NCI-H1092 treated with DMSO at 0.1 percent for 48 hours (cell line): ENCODE measurements at regions not wholly inside any gene's neighbourhood (a gene's known extent, or its start where the extent isn't known, plus 50 kb on each side); places are given as distances from the start of the nearest gene placed in this dataset.

Experiments
- DNase-seq: peaks from one replicate; lab custom pipeline; 2025; lab: John Stamatoyannopoulos, UW

DNA sequence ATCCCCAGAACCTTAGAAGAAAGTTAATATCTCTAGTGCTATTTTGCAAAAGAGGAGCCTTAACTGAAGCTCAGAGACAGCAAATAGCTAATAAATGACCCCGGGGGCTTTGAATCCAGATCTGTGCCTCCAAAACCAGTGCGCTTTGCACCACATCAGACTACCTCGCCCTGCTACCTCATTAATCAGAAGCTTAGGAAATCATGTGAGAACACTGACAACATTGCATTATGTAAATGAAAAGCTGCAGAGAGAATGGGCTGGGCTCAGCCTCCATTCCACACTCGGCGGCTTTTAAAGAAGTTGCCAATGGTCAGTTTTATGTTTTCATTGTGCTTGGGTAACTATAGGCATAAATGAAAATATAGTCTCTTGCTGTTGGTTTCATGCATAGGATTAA is 54.0 kb upstream of the STMND1 start:
- no peak for DNase-seq

DNA sequence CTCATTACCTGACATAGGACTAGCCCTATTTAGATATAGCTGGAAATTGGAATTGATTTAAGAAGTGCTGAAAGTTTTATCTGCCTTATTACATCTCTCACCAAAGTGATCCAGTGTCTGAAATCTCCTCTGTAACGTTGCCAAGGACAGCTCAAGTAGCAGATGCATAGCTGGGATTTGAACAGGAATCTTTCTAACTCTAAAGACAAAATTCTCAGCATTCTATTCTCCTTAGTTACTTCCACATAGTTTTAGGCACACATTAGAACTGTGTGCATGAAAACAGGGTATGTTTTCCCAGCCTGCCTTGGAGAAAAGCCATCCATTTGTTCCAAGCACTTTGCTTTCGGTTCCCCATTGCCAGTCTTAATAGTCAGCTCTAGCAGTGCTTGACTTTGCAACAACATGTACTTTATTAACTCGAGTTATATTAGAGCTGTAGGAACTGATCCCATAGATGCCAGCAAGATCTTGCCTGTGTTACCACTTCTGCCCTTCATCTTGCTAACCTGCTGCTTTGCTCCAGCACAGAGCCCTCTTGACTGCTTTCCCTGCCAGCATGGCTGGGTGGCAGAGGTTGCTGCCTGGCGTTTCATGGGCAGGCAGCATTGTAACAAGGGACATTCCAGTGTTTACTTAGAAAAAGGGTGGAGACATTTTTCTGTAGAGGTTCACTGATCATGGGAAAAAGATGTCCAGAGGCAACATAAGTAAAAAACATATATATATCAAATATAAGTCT is 56.1 kb upstream of the STMND1 start:
- no peak for DNase-seq

DNA sequence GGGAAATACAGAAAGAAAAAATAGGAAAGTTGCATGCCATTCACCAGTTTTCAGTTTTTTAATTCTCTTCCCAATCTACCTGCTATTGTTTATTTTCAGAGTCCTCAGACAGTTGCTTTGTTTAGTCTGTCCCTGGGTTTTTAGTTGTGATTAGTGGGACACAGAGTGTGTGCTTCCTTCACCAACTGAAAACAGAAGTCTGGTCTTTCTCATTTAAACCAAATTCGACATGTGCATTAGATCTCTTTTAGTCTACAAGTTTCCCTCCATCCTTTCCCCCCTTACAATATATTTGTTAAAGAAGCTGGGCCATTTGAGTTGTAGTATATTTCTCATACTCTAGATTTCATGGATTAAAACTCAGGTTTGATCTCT is 58.7 kb upstream of the STMND1 start:
- DNase-seq, result no peak

DNA sequence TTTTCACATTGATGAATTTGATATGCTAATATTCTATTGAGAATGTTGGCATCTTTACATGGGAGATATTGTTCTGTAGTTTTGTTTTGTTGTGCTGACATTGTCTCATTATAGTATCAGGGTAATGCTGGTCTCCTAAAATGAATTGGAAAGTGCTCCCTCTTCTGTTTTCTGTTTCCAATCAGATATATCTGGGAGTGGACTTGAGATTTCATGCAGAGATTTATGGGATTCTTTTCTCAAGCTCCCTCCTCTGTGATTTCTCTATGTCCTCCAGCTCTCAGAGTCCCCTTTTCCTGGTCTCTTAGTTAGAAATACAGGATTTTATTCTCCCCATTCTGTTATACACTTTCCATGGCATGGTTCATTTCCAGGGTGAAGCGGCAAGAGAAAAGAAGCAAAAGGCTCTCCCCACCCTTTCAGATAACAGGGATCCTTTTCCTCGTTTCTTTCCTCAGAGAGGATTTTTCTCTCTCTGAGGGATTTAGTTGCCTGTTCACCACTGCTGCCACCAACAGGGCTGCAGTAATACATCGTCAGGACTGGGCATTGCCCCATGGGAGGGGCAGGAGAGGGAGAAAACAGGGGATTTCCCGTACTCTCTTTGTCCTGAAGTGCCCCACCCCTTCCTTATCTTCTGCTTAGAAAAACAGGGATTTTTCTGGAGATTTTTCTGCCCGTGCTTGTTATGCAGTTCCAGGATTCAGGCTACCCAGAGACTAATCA is 59.3 kb upstream of the STMND1 start:
- no peak for DNase-seq

DNA sequence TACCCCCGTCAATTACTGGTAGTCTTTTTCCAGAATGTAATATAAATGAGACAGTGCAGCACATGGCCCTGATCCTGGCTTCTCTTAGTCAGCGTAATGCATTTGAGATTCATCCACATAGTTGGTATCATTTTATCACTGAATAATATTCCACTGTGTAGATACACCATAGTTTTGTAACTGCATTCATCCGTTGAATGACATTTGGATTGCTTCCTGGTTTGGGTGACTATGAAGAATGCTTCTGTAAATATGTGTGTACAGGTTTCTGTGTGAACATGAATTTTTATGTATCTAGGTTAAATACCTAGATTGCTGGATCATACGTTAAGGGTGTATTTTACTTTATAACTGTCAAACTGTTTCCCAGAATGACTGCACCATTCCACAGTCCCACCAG is 62.6 kb upstream of the STMND1 start:
- no peak for DNase-seq

DNA sequence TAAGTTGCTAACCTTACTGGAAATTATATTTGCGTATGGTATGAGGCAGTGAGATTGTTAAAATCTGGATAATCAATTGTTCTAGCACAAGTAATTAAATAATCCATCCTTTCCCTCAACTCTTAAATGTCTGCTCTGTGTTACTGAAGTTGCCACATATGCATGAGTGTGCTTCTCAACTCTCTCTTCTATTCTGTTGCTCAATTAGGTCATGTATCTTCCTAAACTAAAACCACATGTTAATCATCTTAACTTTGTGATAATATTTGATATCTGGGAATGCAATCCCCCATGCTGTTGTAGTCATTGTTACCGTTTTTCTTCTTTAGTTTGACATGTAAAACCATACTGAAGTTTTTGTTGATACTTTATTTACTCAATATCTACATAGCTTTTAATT is 63.5 kb upstream of the STMND1 start:
- DNase-seq, result no peak

DNA sequence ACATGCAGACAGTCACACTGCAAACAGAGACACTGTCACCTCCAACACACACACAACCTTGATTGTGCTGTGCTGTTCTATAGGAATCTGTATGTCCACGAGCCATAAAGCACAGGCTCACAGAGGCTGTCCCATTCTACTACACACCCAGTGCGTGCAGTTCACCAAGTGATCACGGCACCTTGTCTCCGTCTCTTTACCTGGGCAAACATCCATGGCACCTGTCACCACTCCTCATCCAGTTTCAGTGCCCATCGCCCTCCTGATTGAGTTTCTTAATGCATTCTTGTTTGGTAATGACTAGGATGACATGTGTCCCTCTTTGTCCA is 65.8 kb upstream of the STMND1 start:
- no peak for DNase-seq

DNA sequence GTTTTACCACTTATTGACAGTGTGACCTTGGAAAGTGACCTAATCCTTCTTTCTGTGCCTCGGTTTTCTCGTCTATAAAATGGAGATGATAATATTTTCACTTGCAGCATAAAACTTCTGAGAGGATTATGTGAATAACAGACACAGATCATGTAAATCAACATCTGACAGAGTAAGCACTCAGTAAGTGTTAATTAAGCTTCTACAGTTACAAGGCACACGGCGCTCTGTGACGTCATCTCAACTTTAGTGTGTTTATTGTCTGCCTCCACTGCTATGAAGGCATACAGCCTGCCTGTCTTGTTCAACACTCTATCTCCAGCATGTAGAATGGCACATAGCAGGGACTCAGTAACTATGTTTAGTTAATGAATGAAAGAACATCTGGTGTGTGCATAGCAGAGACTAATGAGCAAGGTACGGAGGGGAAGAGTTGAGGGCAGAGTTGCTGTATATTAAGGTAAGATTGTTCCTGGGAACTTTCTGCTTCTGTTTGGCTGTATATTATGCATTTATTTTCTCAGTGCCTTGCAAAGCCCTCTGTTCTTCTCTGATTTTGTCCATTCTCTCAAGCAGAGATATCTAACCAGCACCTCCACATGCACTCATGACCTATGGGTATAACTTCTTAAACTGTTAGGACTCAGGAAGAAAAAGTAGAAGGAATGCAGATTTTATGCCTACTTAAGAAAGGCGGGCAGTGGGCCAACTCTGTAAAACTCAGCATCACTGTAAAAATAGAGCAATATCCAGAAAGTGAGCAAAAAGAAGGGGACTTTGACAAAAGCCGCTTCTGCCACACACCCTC is 66.4 kb upstream of the STMND1 start:
- DNase-seq, result no peak

DNA sequence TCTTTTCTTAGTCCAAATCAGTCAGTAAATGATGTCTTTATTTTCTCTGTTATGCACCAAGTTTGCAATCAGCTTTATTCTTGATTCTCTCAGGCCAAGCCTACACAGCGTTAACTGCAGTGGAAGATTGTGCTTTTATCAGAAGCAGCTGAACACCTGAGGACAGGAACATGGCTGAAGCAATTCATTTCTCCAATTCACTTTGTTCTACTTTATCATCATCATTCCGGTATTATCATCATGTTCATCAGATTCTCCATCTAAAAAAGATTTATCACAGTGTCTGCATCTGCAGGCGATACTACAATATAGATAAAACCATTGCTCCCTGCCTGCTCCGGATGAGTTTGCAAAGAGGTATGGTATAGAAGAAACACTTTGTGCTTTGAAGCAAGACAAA is 68.1 kb upstream of the STMND1 start:
- no peak for DNase-seq

DNA sequence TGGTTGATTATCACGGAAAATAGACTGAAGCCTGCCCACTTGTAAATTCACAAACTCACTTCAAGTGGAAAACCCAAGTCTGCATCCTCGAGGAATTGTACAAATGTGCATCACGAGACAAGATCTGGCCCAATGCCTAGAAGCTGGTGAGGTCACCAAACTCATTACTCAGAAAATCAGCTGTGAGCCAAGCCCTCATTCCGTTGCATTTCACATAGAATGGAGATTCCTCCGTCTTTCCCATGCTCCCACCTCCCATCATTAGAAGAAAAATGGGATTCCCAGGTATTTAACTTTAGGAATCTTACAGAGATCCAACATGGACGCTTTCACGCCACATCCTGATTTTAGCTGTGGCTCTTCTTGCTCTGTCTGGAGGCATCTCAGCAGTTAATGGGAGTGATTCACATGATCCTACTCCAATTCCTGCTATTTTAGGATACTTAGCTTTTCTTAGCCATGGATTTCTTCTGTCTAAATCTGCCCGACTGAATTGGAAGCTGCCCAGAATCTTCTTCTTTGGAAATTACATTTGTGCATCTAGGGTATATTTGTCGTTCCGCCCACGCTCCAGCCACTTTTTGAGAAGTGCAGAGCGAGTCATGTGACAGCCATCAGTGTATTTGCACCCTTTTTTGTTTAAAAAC is 68.7 kb upstream of the STMND1 start:
- DNase-seq, result no peak

DNA sequence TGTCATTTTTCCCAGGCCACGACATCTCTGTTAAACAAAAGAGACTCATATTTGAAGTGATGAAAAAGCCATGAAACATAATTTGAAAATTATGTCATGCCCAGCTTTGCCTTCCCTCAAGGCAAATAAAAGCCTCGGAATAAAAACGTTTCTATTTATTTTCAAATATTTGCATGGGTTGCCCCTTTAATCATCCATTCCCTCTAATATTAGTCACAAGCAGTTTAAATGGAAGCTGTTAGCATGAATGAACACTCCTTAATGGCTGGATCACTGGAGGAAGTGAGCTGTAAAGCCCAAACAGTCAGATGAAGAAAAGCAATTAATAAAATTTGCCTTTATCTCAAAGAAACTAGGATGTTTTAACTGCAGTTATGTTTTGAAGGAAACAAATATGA is 69.3 kb upstream of the STMND1 start:
- no peak for DNase-seq

DNA sequence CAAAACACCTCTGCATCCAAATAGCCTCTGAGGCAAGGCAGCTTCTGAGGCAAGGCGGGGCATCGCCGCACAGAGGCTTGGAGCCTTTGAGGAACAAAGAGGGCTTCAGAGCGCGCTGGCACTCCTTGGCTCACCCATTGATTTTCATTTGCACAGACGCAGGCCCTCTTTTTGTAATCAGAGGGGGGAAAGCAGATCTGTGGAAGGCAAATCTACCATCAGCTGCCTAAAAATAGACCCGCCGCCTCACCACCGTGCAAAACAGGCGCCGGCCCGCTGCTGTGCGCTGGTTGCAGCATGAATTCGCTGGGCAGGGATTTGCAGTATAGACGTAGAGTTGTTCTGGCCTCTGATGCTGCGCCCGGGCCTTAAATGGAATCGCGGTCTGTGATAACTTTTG is 69.9 kb upstream of the STMND1 start:
- DNase-seq, result no peak

DNA sequence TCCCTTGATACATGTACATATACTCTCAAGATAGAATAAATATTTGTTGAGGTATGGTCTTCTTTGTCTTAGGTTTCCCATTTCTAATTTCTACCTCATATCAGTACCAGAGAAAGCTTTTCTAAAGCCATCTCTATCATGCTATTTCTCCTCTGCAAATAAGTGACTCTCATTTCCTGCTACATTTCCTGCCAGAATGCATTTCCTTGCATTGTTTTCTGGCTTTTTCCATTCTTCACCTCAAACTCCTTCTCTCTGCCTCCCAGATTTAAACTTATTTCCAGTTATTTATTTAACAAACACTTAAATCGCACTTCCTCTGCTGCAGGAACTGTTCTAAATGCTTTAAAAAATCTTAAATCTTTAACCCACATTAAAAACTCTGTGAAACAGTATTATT is 74.4 kb upstream of the STMND1 start:
- DNase-seq, result no peak

DNA sequence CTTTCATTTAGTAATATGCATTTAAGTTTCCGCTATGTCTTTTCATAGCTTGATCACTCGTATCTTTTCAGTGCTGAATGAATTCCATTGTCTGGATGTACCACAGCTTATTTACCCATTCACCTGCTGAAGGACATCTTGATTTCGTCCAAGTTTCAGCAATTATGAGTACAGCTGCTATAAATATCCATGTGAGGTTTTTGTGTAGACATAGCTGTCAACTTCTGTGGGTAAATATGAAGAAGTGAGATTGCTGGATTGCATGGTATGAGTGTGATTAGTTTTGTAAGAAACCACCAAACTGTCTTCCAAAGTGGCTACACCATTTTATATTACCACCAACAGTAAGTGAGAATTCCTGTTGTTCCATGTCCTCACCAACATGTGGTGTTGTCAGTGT is 79.2 kb upstream of the STMND1 start:
- DNase-seq, result no peak

DNA sequence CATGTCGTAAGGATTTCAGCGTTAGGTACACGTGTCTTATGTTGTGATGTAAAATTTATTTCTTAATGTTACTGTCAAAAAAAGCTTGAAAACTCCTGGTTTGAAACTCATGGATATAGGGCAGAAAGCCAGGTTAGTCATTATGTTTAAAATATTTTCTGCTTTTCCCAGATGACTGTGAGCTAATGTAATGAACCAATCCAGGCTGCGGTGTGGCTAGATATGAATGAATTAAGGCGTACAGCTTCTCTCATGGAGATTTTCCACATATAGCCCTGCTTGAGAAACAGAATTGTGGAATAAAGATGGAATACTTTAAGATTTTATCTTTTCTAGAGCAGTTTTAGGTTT is 80.3 kb upstream of the STMND1 start:
- DNase-seq, result no peak

DNA sequence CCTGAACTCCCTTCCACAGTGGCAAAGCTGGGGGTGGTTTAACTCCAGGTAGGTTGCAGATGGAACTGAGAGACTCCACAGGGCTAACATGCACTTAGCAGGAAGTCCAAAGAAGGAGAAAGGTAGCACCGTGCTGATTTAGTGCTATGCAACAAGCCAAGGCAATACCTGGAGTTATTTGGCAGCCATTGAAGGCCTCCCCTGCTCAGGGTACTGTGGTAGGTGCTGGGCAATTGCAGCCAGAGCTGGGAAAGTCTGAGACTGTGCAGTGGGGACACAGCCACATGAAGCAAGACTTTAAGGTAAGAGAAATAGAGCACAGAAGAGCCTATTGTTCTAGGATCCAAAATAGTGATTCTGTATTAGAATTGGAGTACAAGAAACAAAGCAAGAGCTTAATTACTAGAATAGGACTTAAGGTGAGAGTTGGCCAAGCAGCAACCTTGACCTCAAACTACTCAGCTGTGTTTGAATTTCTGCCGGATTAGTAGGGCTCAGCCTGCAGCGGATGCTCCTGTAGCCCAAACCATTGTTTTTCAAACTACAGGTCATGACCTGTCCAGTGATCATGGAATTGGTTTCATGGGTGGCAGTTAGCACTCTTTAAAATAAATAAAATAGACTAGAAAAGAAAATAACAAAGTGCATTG is 80.8 kb upstream of the STMND1 start:
- no peak for DNase-seq

DNA sequence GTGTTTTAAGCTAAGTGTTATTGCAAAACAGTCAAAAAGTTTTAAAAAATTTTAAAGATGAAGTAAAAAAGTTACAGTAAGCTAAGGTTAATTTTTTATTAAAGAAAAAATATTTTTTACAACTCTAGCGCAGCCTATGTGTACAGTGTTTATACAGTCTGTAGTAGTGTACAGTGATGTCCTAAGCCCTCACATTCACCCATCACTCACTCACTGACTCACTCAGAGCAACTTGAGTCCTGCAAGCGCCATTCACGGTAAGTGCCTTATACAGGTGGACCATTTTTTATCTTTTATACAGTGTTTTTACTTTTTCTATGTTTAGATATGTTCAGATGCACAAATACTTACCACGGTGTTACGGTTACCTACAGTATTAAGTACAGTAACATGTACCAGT is 83.4 kb upstream of the STMND1 start:
- DNase-seq, result no peak

DNA sequence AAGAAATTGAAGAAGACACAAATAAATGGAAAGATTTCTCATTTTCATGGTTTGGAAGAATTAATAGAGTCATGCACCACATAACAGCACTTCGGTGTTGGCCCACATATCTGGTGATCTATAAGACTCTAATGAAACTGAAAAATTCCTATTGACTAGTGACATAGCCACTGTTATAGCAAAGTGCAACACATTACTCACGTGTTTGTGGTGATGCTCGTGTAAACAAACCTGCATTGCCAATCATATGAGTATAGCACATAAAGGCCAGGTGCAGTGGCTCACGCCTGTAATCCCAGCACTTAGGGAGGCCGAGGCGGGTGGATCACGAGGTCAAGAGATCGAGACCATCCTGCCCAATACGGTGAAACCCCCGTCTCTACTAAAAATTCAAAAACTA is 84.4 kb upstream of the STMND1 start:
- DNase-seq, result no peak

DNA sequence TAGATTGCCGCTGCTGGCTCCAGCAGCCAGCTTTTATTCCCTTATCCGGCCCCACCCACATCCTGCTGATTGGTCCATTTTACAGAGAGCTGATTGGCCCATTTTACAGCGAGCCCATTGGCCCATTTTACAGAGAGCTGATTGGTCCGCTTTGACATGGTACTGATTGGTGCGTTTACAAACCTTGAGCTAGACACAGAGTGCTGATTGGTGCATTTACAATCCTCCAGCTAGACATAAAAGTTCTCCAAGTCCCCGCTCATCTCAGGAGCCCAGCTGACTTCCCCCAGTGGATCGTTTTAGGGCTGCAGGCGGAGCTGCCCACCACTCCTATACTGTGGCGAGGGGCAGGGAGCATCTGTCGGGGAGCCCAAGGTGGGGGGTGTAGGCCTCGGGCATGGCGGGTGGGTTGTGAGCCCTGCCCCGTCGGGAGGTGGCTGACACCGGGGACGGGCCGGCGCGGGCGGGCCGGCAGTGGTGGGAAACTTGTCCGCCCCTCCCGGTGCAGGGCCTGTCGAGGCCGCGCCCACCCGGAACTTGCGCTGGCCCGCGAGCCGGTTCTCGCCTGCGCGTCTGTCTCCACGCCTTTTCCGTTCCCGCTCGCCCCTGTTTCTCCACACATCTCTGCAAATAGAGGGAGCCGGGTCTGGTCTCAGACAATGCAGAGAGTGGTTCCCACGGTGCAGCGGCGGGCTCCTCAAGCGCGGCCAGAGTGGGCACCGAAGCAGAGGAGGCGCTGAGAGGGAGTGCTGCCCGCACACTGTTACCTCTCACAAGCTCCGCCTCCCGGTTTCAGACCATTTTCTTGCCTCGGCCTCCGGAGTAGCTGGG is 86.1 kb upstream of the STMND1 start:
- DNase-seq, result no peak

DNA sequence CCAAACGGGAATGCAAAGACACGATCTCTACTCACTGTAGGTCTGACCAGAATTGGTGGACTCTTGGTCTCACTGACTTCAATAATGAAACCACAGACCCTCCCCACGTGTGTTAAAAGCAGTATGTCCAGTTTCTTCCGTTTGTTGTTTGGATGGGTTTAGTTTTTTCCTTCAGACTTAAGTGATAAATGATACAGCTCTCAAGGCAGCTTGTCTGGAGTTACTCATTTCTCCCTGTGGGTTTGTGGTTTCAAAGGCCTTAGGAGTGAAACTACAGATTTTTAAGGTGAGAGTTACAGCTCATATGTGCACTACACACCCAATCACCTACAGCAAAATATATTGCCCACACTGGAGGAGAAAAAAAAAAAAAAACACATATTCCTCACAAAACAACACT is 86.7 kb upstream of the STMND1 start:
- DNase-seq, result no peak

DNA sequence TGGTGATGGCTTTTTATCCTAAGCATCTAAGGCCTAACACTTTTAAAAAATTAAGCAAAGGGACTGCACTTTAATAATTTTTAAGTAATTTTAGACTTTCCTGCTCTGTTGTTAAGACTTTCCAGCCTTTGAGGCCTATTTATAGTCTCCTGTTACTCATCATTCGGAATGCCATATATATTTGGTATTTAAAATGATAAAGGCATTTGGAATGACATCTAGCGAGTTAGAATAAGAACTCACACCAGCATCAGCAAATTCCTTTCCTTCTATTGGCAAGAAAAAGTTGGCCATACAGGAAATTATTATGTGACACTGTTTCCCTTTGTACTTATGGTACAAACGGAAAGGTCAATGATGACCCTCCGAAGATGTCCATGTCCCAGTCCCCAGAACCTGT is 88.1 kb upstream of the STMND1 start:
- no peak for DNase-seq
